ENCODE measurements at regions not wholly inside any gene's neighbourhood (a gene's known extent, or its start where the extent isn't known, plus 50 kb on each side); places are given as distances from the start of the nearest gene placed in this dataset.

- TF ChIP-seq CTCF (conservative IDR thresholded peaks at IDR 0.05; ENCODE audit: low read depth in 2 of 2): no peak
- TF ChIP-seq POLR2AphosphoS5 (IDR thresholded peaks at IDR 0.05; ENCODE audit: low read depth): no peak
- no peak for TF ChIP-seq REST (IDR thresholded peaks at IDR 0.05; ENCODE audit: unreplicated experiment)
- no peak for TF ChIP-seq ZNF331 (CRISPR knock-in tag; IDR thresholded peaks at IDR 0.05; ENCODE audit: low read depth)
- TF ChIP-seq EZH2phosphoT487 (IDR thresholded peaks at IDR 0.05; ENCODE audit: unreplicated experiment): no peak
- no peak for TF ChIP-seq ETS1 (IDR thresholded peaks at IDR 0.05)
- no peak for TF ChIP-seq ZNF114 (CRISPR knock-in tag; IDR thresholded peaks at IDR 0.05)
- TF ChIP-seq JUNB (IDR thresholded peaks at IDR 0.05; ENCODE audit: unreplicated experiment): no peak
Observed at GRCh38 chr3:159934216-159934615, 54.4 kb upstream of the IL12A start (continued).

GRCh38 chr3:159936541-159936940 lies 52.1 kb upstream of the IL12A start:
- Histone ChIP-seq H3K27ac (ENCODE audit: low read depth) (no peak overlapping the region), H3K4me2 (no peak overlapping the region), H4K20me1 (replicated peaks; ENCODE audit: insufficient read depth) (no peaks in the 10 kb centered on the region), H2AFZ (no peak overlapping the region), H3K36me3 (ENCODE audit: insufficient read depth) (no peaks in the 10 kb centered on the region), H3K4me3 (no peak overlapping the region), H3K9me2 (ENCODE audit: insufficient read depth) (peaks cover 3% of the 10 kb centered on the region; the same call in 1 of the 2 replicates), H3K4me1 (ENCODE audit: insufficient read depth) (no peaks in the 10 kb centered on the region), H3F3A (replicated peaks; ENCODE audit: low read depth) (no peaks in the 10 kb centered on the region), H3K27me3 (ENCODE audit: insufficient read depth) (no peaks in the 10 kb centered on the region), H3K79me2 (replicated peaks; ENCODE audit: insufficient read depth) (no peaks in the 10 kb centered on the region)
- Mint-ChIP-seq H3K9me3 (peaks cover 43% of the 10 kb centered on the region), H3K36me3 (ENCODE audit: low read depth) (peaks cover 21% of the 10 kb centered on the region), H3K27ac (no peak overlapping the region), H3K27me3 (ENCODE audit: insufficient read depth, low read depth, poor library complexity) (peaks cover 3% of the 10 kb centered on the region), H3K4me3 (no peak overlapping the region), H3K4me1 (no peaks in the 10 kb centered on the region)
- TF ChIP-seq CTCF (conservative IDR thresholded peaks at IDR 0.05; ENCODE audit: low read depth in 2 of 2) (no peak), NANOG (IDR thresholded peaks at IDR 0.05; ENCODE audit: borderline replicate concordance) (no peak), JUNB (IDR thresholded peaks at IDR 0.05; ENCODE audit: unreplicated experiment) (no peak), ETS1 (IDR thresholded peaks at IDR 0.05) (no peak), STAT1 (IDR thresholded peaks at IDR 0.05; ENCODE audit: unreplicated experiment) (no peak), REST (IDR thresholded peaks at IDR 0.05; ENCODE audit: unreplicated experiment) (no peak), CREB1 (CRISPR knock-in tag; IDR thresholded peaks at IDR 0.05; ENCODE audit: low read depth) (no peak), POLR2AphosphoS5 (IDR thresholded peaks at IDR 0.05; ENCODE audit: low read depth) (no peak)
- ATAC-seq (no peak), DNase-seq (ENCODE audit: low spot score) (no peak)
